ENCODE measurements at regions not wholly inside any gene's neighbourhood (a gene's known extent, or its start where the extent isn't known, plus 50 kb on each side); places are given as distances from the start of the nearest gene placed in this dataset.

- no peaks in the 10 kb centered on the region for H3K9me3 ChIP-seq (replicated peaks)
- no peaks in the 10 kb centered on the region for H3K36me3 ChIP-seq
- H3K4me1 ChIP-seq = peaks cover 42% of the 10 kb centered on the region
- peak overlapping the region; percentile 52 for H3K4me3 ChIP-seq
- no peaks in the 10 kb centered on the region for H3K27me3 ChIP-seq (ENCODE audit: low read depth)
- DNase-seq = no peak
- intact Hi-C loops (cut with micrococcal nuclease) = no loop called here
- H3K27ac ChIP-seq (replicated peaks) = peak overlapping the region; percentile 78
- TF ChIP-seq CTCF (IDR thresholded peaks at IDR 0.05; ENCODE audit: borderline replicate concordance) = no peak
Observed at GRCh38 chr18:22603902-22604301, 186.2 kb upstream of the CTAGE1 start.

- peak; percentile 49 for DNase-seq
- Histone ChIP-seq H3K4me1 (peaks cover 48% of the 10 kb centered on the region), H3K4me3 (peak overlapping the region; percentile 52), H3K36me3 (no peaks in the 10 kb centered on the region), H3K27ac (replicated peaks) (peak overlapping the region; percentile 78), H3K9me3 (replicated peaks) (no peaks in the 10 kb centered on the region), H3K27me3 (ENCODE audit: low read depth) (no peaks in the 10 kb centered on the region)
- no peak for TF ChIP-seq CTCF (IDR thresholded peaks at IDR 0.05; ENCODE audit: borderline replicate concordance)
- intact Hi-C loops (cut with micrococcal nuclease) = no loop called here
Observed at GRCh38 chr18:22604390-22604985, 186.8 kb upstream of the CTAGE1 start.

GRCh38 chr18:22604986-22605421 is 187.3 kb upstream of the CTAGE1 start:
- no peaks in the 10 kb centered on the region for H3K36me3 ChIP-seq
- no peak for TF ChIP-seq CTCF (IDR thresholded peaks at IDR 0.05; ENCODE audit: borderline replicate concordance)
- intact Hi-C loops (cut with micrococcal nuclease) = no loop called here
- H3K4me1 ChIP-seq = peaks cover 53% of the 10 kb centered on the region
- no peak for DNase-seq
- H3K27ac ChIP-seq (replicated peaks) = peak overlapping the region; percentile 78
- H3K27me3 ChIP-seq (ENCODE audit: low read depth) = no peaks in the 10 kb centered on the region
- peak overlapping the region; percentile 52 for H3K4me3 ChIP-seq
- no peaks in the 10 kb centered on the region for H3K9me3 ChIP-seq (replicated peaks)

DNA sequence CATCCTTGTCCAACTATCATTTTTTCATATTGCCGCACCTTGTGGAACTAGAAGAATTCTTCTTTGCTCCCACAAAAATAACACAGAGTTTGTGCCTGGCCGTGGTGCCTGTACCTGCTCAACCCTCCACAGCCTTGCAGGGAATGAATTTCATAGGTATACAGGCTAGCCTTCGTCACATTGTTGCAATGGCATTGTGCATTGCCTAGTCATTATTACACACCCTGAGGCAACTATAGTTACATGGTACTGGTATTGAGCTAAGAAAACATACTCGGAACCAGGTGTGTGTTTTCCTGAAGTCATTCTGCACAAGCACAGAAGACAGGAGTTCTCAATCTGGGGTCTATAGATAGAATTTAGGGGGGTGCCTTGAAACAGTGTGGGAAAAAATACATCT is 188.0 kb upstream of the CTAGE1 start:
- intact Hi-C loops (cut with micrococcal nuclease) = no loop called here
- H3K4me1 ChIP-seq = peaks cover 57% of the 10 kb centered on the region
- TF ChIP-seq CTCF (IDR thresholded peaks at IDR 0.05; ENCODE audit: borderline replicate concordance) = no peak
- no peak overlapping the region for H3K4me3 ChIP-seq
- H3K27ac ChIP-seq (replicated peaks) = no peak overlapping the region
- DNase-seq = no peak
- H3K36me3 ChIP-seq = no peaks in the 10 kb centered on the region
- no peaks in the 10 kb centered on the region for H3K9me3 ChIP-seq (replicated peaks)
- H3K27me3 ChIP-seq (ENCODE audit: low read depth) = no peaks in the 10 kb centered on the region

- TF ChIP-seq CTCF (IDR thresholded peaks at IDR 0.05; ENCODE audit: borderline replicate concordance) = no peak
- no peaks in the 10 kb centered on the region for H3K9me3 ChIP-seq (replicated peaks)
- peaks cover 57% of the 10 kb centered on the region for H3K4me1 ChIP-seq
- H3K4me3 ChIP-seq = no peak overlapping the region
- no peaks in the 10 kb centered on the region for H3K27me3 ChIP-seq (ENCODE audit: low read depth)
- H3K36me3 ChIP-seq = no peaks in the 10 kb centered on the region
- peak overlapping the region; percentile 33 for H3K27ac ChIP-seq (replicated peaks)
- intact Hi-C loops (cut with micrococcal nuclease) = no loop called here
- no peak for DNase-seq
Observed at GRCh38 chr18:22606563-22607283, 189.0 kb upstream of the CTAGE1 start.
